ENCODE measurements at regions not wholly inside any gene's neighbourhood (a gene's known extent, or its start where the extent isn't known, plus 50 kb on each side); places are given as distances from the start of the nearest gene placed in this dataset.

DNA sequence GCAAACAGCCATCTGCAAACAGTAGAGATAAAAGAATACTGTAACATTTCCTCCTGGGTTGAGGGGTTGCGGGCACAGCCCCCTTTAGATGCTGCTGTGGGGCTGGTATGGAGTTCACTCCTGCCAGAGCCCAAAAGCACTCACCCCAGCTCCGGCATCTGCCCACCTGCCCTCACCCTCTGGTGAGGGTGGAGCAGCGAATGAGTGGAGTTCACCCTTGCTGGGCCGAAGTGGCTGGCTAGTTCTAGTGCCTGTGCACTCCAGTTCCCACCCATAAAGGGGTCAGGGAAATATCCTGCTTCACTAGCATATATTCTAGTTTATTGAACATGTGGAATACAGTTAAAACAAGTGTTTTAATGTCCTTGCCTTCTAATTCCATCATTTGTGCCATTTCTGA lies 209.7 kb upstream of the SGO1 start:
- H3K4me3 Mint-ChIP-seq (ENCODE audit: unreplicated experiment) = no peak overlapping the region
- H3K4me1 Mint-ChIP-seq (ENCODE audit: unreplicated experiment) = no peaks in the 10 kb centered on the region
- H3K27me3 Mint-ChIP-seq (ENCODE audit: unreplicated experiment) = peaks cover 1% of the 10 kb centered on the region
- DNase-seq (ENCODE audit: low spot score) = no peak
- H3K27ac Mint-ChIP-seq (ENCODE audit: unreplicated experiment) = no peak overlapping the region
- H3K9me3 Mint-ChIP-seq (ENCODE audit: unreplicated experiment) = no peaks in the 10 kb centered on the region
- no peaks in the 10 kb centered on the region for H3K36me3 Mint-ChIP-seq (ENCODE audit: low read depth, unreplicated experiment)
- TF ChIP-seq, protein P1, sequence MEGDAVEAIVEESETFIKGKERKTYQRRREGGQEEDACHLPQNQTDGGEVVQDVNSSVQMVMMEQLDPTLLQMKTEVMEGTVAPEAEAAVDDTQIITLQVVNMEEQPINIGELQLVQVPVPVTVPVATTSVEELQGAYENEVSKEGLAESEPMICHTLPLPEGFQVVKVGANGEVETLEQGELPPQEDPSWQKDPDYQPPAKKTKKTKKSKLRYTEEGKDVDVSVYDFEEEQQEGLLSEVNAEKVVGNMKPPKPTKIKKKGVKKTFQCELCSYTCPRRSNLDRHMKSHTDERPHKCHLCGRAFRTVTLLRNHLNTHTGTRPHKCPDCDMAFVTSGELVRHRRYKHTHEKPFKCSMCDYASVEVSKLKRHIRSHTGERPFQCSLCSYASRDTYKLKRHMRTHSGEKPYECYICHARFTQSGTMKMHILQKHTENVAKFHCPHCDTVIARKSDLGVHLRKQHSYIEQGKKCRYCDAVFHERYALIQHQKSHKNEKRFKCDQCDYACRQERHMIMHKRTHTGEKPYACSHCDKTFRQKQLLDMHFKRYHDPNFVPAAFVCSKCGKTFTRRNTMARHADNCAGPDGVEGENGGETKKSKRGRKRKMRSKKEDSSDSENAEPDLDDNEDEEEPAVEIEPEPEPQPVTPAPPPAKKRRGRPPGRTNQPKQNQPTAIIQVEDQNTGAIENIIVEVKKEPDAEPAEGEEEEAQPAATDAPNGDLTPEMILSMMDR (IDR thresholded peaks at IDR 0.05; ENCODE audit: unreplicated experiment) = no peak

- Mint-ChIP-seq H3K36me3 (ENCODE audit: low read depth, unreplicated experiment) (no peaks in the 10 kb centered on the region), H3K9me3 (ENCODE audit: unreplicated experiment) (no peaks in the 10 kb centered on the region), H3K27ac (ENCODE audit: unreplicated experiment) (no peak overlapping the region), H3K4me1 (ENCODE audit: unreplicated experiment) (no peaks in the 10 kb centered on the region), H3K27me3 (ENCODE audit: unreplicated experiment) (peaks cover 1% of the 10 kb centered on the region), H3K4me3 (ENCODE audit: unreplicated experiment) (no peak overlapping the region)
- TF ChIP-seq, protein P1 (IDR thresholded peaks at IDR 0.05; ENCODE audit: unreplicated experiment) = no peak
- no peak for DNase-seq (ENCODE audit: low spot score)
Measured at GRCh38 chr3:20394243-20394642, 208.2 kb upstream of the SGO1 start.

DNA sequence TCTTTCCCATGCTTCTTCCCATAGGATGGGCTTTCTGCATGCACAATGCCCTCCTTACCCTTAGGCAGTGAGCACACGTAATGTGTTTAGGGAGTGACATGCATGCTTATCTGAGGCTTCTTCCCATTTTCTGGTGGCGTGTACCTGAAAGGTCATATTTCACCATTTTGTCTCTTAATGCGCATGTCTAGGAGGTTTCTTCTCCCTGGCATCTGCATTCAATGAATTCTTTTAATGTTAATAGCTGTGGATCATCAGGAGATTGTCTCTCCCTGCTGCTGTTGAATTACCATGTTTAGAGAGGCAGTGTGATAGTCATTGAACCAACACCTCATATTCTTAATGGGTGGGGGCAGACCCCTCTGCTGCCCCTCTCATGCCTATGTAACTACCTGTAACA lies 205.6 kb upstream of the SGO1 start:
- TF ChIP-seq, protein P1 (IDR thresholded peaks at IDR 0.05; ENCODE audit: unreplicated experiment) = no peak
- no peaks in the 10 kb centered on the region for H3K9me3 Mint-ChIP-seq (ENCODE audit: unreplicated experiment)
- H3K27ac Mint-ChIP-seq (ENCODE audit: unreplicated experiment) = no peak overlapping the region
- H3K4me1 Mint-ChIP-seq (ENCODE audit: unreplicated experiment) = no peaks in the 10 kb centered on the region
- no peak for DNase-seq (ENCODE audit: low spot score)
- peaks cover 1% of the 10 kb centered on the region for H3K27me3 Mint-ChIP-seq (ENCODE audit: unreplicated experiment)
- no peak overlapping the region for H3K4me3 Mint-ChIP-seq (ENCODE audit: unreplicated experiment)
- no peaks in the 10 kb centered on the region for H3K36me3 Mint-ChIP-seq (ENCODE audit: low read depth, unreplicated experiment)

DNA sequence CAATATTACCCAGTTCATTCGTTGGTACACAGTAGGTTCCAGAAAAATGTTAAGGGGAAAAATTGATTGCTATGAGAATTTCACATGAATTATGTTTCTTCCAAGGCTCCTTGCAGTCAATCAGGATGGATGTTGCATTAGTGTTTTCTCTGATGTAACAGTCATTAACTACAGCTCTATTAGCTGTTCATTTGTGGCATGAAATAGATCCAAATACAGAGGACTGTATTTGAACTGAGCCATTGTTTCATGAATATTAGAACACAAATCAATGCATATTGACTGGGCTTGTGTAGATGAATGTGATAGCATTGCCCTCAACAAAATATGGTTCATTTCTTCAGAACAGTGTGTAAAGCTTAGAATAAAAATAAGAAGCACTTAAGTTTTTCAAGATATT lies 203.0 kb upstream of the SGO1 start:
- Mint-ChIP-seq H3K36me3 (ENCODE audit: low read depth, unreplicated experiment) (no peaks in the 10 kb centered on the region), H3K27ac (ENCODE audit: unreplicated experiment) (no peak overlapping the region), H3K27me3 (ENCODE audit: unreplicated experiment) (no peaks in the 10 kb centered on the region), H3K9me3 (ENCODE audit: unreplicated experiment) (no peaks in the 10 kb centered on the region), H3K4me1 (ENCODE audit: unreplicated experiment) (no peaks in the 10 kb centered on the region), H3K4me3 (ENCODE audit: unreplicated experiment) (no peak overlapping the region)
- DNase-seq (ENCODE audit: low spot score) = no peak
- TF ChIP-seq, protein P1 (IDR thresholded peaks at IDR 0.05; ENCODE audit: unreplicated experiment) = no peak

DNA sequence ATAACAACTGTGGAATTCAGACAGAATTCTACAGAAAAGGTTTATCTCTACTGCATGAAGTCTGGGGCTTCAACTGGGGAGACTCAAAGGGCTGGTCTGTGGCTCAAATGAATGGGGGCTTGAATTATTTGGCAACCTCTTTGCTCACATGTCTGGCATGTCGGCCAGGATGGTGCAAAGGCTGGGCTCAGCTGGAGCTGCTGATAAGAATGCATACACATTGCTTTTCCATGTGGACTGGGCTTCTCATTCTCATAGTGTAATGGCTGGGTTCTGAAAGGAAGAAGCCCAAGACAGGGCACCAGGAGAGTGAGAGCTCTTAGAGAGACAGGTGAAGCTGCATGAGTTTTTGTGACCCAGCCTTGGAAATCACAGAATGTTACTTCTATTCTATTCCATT lies 194.3 kb upstream of the SGO1 start:
- H3K36me3 Mint-ChIP-seq (ENCODE audit: low read depth, unreplicated experiment) = no peaks in the 10 kb centered on the region
- H3K4me1 Mint-ChIP-seq (ENCODE audit: unreplicated experiment) = peaks cover 19% of the 10 kb centered on the region

More for the DNA sequence above, 194.3 kb upstream of the SGO1 start:
- no peak overlapping the region for H3K27ac Mint-ChIP-seq (ENCODE audit: unreplicated experiment)
- H3K4me3 Mint-ChIP-seq (ENCODE audit: unreplicated experiment) = no peak overlapping the region
- H3K9me3 Mint-ChIP-seq (ENCODE audit: unreplicated experiment) = no peaks in the 10 kb centered on the region
- peaks cover 2% of the 10 kb centered on the region for H3K27me3 Mint-ChIP-seq (ENCODE audit: unreplicated experiment)
- no peak for DNase-seq (ENCODE audit: low spot score)
- TF ChIP-seq, protein P1 (IDR thresholded peaks at IDR 0.05; ENCODE audit: unreplicated experiment) = no peak
